ENCODE measurements at regions not wholly inside any gene's neighbourhood (a gene's known extent, or its start where the extent isn't known, plus 50 kb on each side); places are given as distances from the start of the nearest gene placed in this dataset.
A peak's percentile ranks its signal among the peaks of the same experiment; 100 is the strongest.

GRCh38 chr12:66813137-66813892 is 134.4 kb upstream of the GRIP1 start (continued):
- TF ChIP-seq PATZ1 (tag by site-specific recombination; IDR thresholded peaks at IDR 0.05) (peak; percentile 57; the same call in 1 of the 2 replicates), ZNF350 (tag by site-specific recombination; IDR thresholded peaks at IDR 0.05) (peak; percentile 81; the same call in 1 of the 2 replicates), ZNF544 (tag by site-specific recombination; IDR thresholded peaks at IDR 0.05) (peak; percentile 80), ZBTB44 (tag by site-specific recombination; IDR thresholded peaks at IDR 0.05) (peak; percentile 45; the same call in 1 of the 2 replicates), ZNF366 (tag by site-specific recombination; conservative IDR thresholded peaks at IDR 0.05) (peak; percentile 35; the same call in 1 of the 2 replicates), ZNF335 (tag by site-specific recombination; conservative IDR thresholded peaks at IDR 0.05) (peak; percentile 65), ZNF214 (tag by site-specific recombination; IDR thresholded peaks at IDR 0.05; ENCODE audit: borderline replicate concordance) (peak; percentile 24; the same call in 1 of the 2 replicates), PRDM10 (tag by site-specific recombination; IDR thresholded peaks at IDR 0.05) (peak; percentile 98), GLI4 (tag by site-specific recombination; IDR thresholded peaks at IDR 0.05) (no peak), ZFP37 (tag by site-specific recombination; IDR thresholded peaks at IDR 0.05) (peak; percentile 41; the same call in 1 of the 2 replicates), ZEB2 (tag by site-specific recombination; IDR thresholded peaks at IDR 0.05) (0 out of 2 replicates have a peak, but pooled peaks have one; percentile 19), ELK4 (IDR thresholded peaks at IDR 0.05; ENCODE audit: borderline replicate concordance, low read depth, low read length) (no peak), ZNF112 (tag by site-specific recombination; IDR thresholded peaks at IDR 0.05) (peak; percentile 72; the same call in 1 of the 2 replicates), ZNF518A (tag by site-specific recombination; conservative IDR thresholded peaks at IDR 0.05; ENCODE audit: low read depth) (0 out of 2 replicates have a peak, but pooled peaks have one; percentile 24), ZNF692 (tag by site-specific recombination; IDR thresholded peaks at IDR 0.05) (peak; percentile 65; the same call in 1 of the 2 replicates), ZNF398 (tag by site-specific recombination; IDR thresholded peaks at IDR 0.05) (peak; percentile 50; the same call in 1 of the 2 replicates), ZNF610 (tag by site-specific recombination; IDR thresholded peaks at IDR 0.05; ENCODE audit: borderline replicate concordance) (no peak), ZNF416 (tag by site-specific recombination; IDR thresholded peaks at IDR 0.05) (no peak), ZNF843 (tag by site-specific recombination; IDR thresholded peaks at IDR 0.05) (no peak)
